NOMO-1 treated with DMSO at 0.1 percent for 48 hours (cell line): ENCODE measurements at regions not wholly inside any gene's neighbourhood (a gene's known extent, or its start where the extent isn't known, plus 50 kb on each side); places are given as distances from the start of the nearest gene placed in this dataset.
A peak's percentile ranks its signal among the peaks of the same experiment; 100 is the strongest.
"Not testable (repeated sequence)": the region's sequence is repeated elsewhere in the genome, so short reads cannot be mapped to it uniquely, and the experiment has no call there.

Experiments used
- DNase-seq: peaks from one replicate; lab custom pipeline; 2025; ENCODE audit not compliant: unreplicated experiment; lab: John Stamatoyannopoulos, UW

- DNase-seq, result no peak
These were observed 627.2 kb downstream of the ISL1 start for GRCh38 chr5:52010454-52010853.

DNA sequence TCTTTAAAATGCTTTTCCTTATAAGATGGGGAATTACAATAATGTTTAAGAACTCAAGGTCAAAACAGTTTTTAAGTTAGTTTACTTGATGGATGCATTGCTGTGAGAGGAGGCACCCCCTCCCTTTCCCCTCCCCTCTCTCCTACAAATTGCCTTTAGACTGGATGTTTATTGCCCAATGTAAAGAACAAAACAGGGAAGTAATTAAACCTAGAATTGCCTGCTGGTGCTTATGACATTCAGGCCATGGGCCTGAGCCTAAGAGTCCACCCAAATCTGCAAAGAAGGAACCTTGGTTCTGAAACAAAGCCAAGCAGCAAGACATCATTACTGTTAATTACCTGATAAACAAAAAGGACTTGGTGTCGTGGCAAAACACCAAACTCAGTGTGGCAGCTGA is 630.3 kb downstream of the ISL1 start:
- peak; percentile 21 for DNase-seq

DNA sequence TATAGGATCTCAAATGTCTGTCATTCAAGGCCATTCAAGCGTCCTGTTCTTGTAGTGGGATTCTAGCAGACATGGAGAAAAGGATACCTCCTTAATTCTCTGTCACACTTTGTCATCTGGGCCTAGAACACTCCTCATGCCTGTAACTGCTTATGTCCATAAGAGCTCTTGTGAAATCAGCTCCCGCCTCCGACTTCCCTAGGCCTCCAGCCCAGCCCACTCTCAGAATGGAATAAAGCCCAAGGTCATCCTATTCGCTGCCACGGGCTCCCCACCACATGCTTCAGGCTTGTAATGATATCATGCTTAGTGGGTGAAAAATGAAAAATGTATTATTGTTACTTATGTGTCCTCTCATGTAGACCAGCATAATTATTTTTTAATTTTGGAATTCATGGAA is 632.5 kb downstream of the ISL1 start:
- DNase-seq, result no peak

- no peak for DNase-seq
These were observed 634.3 kb downstream of the ISL1 start for GRCh38 chr5:52017567-52017966.

DNA sequence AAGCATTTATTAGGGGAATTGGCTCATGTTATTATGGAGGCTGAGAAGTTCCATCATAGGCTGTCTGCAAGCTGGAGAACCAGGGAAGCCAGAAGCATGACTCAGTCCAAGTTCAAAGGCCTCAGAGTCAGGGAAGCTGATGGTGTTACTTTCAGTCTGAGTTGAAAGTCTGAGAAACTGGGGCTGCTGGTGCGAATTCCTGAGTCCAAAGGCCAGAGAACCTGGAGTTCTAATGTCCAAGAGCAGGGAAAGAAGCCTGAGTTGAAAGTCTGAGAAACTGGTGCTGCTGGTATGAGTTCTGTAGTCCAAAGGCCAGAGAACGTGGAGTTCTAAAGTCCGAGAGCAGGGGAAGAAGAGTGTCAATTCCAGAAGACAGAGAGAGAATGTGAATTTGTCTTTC is 641.1 kb downstream of the ISL1 start:
- no peak for DNase-seq

DNA sequence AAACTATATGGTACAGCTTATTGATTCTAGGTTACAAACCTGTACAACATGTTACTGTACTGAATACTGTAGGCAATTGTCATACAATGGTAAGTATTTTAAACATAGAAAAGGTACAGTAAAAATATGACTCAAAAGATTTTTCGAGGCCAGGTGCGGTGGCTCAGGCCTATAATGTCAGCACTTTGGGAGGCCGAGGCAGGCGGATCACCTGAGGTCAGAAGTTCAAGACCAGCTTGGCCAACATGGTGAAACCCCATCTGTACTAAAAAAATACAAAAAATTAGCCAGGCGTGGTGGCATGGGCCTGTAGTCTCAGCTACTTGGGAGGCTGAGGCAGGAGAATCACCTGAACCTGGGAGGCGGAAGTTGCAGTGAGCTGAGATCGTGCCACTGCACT is 646.6 kb downstream of the ISL1 start:
- DNase-seq, result not testable (repeated sequence)

GRCh38 chr5:52041842-52042241 is 658.6 kb downstream of the ISL1 start:
- DNase-seq, result no peak

GRCh38 chr5:52043137-52043536 is 659.9 kb downstream of the ISL1 start:
- DNase-seq, result no peak

DNA sequence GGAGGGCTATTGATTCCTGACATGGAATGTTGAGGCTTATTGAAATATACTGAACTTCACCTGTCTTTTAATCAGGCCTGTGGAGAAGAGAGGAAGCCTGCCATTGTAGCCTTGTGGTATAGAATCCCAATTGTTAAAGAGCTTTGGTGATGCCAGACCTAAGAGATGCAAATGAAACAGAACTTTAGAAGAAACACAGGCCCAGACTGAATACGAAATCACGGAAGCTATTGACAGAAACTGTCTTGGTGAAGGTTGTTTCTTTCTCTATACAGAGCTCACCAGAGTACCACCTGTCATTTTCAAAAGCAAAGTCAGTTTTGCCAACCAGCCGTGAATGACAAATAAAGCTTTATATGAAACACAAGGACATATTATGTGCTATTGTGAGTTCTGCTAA is 660.3 kb downstream of the ISL1 start:
- no peak for DNase-seq

DNA sequence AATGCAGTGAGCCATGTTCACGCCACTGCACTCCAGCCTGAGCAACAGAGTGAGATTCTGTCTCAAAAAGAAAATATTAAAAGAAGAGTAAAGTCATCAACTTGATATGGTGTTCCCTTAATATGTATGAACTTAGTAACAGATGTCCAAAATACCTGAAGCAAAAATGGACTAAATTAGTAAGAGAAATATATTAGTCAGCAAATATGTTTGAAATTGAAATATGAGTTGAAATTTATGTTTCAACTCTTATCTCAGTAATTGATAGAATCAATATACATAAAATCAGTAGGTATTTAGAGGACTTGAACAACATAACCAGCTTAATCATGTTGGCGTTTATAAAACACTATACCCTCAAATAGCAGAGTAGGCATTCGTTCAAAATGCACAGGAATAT is 668.5 kb downstream of the ISL1 start:
- no peak for DNase-seq

DNA sequence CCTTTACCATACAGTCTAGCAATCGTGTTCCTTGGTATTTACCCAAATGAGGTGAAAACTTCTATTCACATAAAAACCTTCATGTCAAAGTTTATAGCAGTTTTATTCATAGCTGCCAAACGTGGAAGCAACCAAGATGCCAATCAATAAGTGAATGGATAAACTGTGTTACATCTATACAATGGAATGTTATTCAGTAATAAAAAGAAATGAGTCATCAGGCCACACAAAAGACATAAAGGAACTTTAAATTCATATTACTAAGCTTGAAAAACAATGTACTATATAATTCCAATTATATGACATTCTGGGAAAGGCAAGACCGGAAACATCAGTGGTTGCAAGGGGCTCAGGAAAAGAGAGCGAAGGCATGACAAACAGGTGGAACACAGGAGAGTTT is 679.9 kb downstream of the ISL1 start:
- no peak for DNase-seq

- no peak for DNase-seq
These were observed 681.9 kb downstream of the ISL1 start for GRCh38 chr5:52065182-52065581.

- DNase-seq, result no peak
These were observed 686.7 kb downstream of the ISL1 start for GRCh38 chr5:52069997-52070396.

DNA sequence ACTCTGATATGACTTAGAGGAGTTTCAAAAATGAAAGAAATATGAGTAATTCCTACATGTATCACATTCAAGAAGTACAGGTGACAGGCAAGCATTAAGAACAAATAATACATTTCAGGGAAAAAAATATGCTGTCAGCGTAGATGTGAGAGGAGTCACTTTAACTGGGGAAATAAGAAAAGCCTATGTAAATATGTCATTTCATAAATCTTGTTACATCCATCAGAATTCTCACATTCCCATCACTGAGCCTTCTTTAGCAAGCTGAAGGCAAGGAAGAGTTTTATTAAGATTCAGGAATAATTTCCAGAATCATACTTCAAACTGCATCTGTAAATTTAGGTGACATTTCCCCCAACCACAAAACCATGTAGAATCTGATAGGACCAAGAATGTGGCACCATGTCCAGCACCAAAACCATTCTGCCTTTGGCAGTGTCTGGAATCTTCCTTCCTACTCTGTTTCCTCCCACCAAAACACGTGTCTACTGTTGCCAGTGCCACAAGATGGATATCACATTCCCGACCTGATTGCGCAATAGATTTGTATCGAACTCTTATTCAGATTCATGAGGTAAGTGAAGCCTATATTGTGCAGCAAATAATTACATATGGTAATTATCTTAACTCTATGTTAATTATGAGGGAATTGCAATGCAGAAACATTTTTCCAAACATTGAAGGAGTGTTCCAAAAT is 690.9 kb downstream of the ISL1 start:
- no peak for DNase-seq

- no peak for DNase-seq
These were observed 694.9 kb downstream of the ISL1 start for GRCh38 chr5:52077941-52078815.

DNA sequence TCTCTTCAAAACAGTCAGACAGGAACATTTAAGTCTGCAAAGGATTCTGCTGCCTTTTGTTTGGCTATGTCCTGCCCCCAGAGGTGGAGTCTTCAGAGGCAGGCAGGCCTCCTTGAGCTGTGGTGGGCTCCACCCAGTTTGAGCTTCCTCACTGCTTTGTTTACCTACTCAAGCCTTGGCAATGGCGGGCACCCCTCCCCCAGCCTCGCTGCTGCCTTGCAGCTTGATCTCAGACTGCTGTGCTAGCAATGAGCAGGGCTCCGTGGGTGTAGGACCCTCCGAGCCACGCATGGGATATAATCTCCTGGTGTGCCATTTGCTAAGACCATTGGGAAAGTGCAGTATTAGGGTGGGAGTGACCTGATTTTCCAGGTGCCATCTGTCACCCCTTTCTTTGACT is 685.4 kb upstream of the ITGA1 start:
- DNase-seq, result not testable (repeated sequence)

DNA sequence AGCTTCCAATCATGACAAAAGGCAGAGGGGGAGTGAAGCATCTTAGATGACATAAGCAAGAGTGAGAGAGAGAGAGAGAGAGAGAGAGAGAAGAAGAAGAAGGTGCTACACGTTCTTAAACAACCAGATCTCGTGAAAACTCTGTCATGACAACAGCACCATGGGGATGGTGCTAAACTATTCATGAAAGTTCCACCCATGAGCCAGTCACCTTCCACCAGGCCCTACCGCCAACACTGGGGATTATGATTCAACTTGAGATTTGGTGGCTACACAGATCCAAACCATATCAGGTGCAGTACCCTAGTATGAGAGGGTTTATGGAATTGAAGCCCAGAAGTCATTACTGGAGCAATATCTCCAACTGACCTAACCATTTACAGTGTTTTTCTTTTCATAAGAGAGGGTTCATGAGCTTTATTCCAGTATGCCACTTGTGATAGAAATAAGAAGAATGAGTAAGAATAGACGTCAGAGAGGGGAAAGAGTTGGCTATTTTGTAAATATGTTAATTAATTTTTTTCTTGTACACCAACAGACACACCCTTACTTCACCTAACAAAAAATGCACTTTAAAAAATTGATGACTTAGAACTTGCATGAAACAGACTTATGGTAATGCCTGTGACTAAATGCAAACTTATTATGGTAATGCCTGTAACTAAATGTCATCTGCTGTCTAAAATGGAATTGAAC is 680.4 kb upstream of the ITGA1 start:
- DNase-seq, result no peak

DNA sequence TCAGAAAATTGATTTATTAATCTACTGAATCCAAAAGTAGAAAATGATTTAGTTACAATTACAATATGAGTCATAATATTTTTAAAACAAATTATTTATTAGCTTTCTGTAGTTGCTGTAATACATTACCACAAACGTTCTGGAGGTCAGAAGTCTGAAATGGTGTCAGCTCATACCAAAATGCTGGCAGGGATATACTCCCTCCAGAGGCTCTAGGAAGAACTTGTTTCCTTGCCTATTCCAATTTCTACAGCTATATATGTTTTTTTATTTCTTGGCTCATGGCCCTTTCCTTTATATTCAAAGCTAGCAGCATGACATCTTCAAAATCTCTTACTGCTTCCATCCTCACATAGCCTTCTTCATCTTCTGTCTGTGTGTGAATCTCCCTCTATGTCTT is 667.9 kb upstream of the ITGA1 start:
- DNase-seq, result no peak

DNA sequence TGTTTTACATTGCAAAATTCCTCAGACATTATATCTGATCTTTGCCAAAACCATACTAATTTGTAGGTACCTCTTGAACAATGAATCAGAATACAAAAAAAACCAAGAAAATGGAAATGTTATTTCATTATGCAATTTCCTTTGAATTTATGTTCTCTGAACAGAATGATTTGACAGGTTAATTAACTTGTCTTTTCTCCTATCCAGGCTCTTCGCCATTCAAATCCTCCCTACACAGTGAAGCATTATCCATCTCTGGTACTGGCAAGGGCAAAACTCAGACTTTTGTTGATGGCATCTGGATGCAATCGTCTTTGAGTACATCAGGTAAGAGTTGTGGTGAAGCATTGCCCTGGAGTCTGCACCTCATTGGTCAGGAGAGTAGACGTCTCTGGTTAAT is 655.7 kb upstream of the ITGA1 start:
- DNase-seq, result no peak

GRCh38 chr5:52134013-52134650 is 653.6 kb upstream of the ITGA1 start:
- peak; percentile 72 for DNase-seq

DNA sequence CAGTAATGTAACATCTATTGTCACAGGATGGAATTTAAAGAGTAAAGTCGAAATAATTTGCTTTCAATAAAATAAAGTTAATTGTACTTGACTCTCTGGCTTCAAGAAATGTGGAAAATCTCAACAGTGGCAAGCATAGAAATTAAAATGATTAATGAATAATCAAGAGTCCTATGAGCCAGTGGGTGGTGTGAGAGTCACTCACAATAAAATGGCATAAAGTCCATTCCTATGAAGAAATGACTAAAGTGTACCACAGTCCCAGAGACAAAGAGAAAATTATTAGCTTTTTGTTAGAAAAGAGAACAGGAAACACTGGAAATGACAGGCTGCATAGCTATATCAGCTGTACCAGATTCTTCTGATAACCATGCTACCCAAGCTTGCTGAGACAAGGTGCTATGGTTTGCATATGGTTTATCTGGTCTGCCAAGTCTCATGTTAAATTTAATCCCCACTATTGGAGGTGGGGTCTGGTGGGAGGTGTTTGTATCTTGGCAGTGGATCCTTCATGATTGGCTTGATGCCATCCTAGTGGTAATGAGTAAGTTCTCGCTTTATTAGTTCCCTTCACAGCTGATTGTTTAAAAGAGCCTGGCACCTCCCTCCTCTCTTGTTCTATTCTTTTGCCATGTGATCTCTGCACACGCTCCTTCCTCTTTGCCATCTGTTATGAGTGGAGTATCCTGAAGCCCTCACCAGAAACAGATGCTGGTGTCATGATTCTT is 647.7 kb upstream of the ITGA1 start:
- DNase-seq, result no peak
